ENCODE measurements at regions not wholly inside any gene's neighbourhood (a gene's known extent, or its start where the extent isn't known, plus 50 kb on each side); places are given as distances from the start of the nearest gene placed in this dataset.

DNA sequence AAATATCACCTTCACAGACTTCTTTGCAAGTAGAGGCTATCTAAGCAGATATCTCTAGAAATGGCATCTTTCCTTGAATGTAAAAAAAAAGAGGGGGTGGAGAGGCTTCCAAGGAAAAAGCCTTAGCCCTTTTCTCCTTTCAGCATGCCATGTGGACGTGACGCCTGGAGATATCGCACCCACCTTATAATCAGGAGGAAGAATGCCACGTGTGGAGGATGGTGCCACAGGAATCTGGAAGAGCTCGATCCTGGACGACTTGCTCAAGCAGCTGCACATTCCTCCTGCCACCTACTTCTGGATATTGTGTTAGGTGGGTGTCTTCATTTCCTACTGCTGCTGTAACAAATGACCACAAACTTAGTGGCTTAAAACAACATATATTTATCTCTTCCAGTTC is 203.6 kb downstream of the NUAK1 start:
- no peak for ATAC-seq
- TF ChIP-seq, protein P1, sequence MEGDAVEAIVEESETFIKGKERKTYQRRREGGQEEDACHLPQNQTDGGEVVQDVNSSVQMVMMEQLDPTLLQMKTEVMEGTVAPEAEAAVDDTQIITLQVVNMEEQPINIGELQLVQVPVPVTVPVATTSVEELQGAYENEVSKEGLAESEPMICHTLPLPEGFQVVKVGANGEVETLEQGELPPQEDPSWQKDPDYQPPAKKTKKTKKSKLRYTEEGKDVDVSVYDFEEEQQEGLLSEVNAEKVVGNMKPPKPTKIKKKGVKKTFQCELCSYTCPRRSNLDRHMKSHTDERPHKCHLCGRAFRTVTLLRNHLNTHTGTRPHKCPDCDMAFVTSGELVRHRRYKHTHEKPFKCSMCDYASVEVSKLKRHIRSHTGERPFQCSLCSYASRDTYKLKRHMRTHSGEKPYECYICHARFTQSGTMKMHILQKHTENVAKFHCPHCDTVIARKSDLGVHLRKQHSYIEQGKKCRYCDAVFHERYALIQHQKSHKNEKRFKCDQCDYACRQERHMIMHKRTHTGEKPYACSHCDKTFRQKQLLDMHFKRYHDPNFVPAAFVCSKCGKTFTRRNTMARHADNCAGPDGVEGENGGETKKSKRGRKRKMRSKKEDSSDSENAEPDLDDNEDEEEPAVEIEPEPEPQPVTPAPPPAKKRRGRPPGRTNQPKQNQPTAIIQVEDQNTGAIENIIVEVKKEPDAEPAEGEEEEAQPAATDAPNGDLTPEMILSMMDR (IDR thresholded peaks at IDR 0.05), result no peak

DNA sequence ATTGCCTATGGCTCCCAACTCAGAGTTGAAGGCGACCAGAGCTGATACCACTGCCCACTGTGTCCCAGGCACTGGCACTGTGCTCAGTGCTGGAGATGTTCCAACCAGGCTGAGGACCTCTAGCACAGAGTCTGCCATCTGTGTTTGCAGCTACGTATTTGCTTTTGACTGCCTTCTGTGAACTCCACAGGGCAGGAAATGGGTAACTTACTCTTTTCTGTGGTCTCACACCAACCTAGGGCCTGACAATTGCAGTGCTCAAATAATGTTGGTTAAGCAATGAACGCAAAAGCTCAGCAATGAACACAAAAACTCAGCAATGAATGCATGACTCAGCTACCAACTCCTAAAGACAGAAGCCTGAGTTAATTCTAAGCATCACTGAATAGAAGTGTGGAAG is 202.8 kb downstream of the NUAK1 start:
- Histone ChIP-seq H3K27me3 (no peaks in the 10 kb centered on the region), H3K4me1 (peaks cover 17% of the 10 kb centered on the region), H3K4me3 (no peak overlapping the region), H3K27ac (no peak overlapping the region), H3K9me3 (no peaks in the 10 kb centered on the region), H3K36me3 (no peaks in the 10 kb centered on the region)
- DNase-seq (no peak), ATAC-seq (no peak)
- intact Hi-C loops (cut with DNase I), result no loop called here
- TF ChIP-seq, protein P1 (IDR thresholded peaks at IDR 0.05), result no peak

More for the DNA sequence above, 203.6 kb downstream of the NUAK1 start:
- intact Hi-C loops (cut with DNase I), result no loop called here
- Histone ChIP-seq H3K27ac (no peak overlapping the region), H3K27me3 (no peaks in the 10 kb centered on the region), H3K4me1 (peaks cover 17% of the 10 kb centered on the region), H3K4me3 (no peak overlapping the region), H3K36me3 (no peaks in the 10 kb centered on the region), H3K9me3 (no peaks in the 10 kb centered on the region)
- no peak for DNase-seq

DNA sequence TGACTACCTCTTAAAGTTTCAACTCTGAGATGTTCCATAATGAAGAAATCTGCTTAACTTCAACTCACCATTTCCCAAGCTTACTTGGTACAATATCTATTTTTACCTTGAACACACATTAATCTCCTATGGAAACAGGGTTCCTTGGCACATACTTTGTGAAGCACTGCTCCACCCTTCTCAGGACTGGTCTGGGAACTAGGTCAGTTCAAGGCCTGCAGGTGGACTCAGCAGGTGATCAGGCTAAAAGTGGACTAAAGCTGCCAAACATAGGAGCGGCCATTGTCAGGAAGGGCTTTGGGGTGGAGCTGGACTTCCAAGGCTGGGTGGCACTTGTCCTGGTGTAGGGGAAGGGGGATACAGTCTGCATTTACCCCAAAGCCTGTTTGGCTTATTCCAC is 202.3 kb downstream of the NUAK1 start:
- no peaks in the 10 kb centered on the region for H3K36me3 ChIP-seq
- no peak for ATAC-seq
- H3K4me3 ChIP-seq, result no peak overlapping the region
- no peak for DNase-seq
- TF ChIP-seq, protein P1 (IDR thresholded peaks at IDR 0.05), result no peak
- intact Hi-C loops (cut with DNase I), result no loop called here
- H3K27me3 ChIP-seq, result no peaks in the 10 kb centered on the region
- no peaks in the 10 kb centered on the region for H3K9me3 ChIP-seq
- no peak overlapping the region for H3K27ac ChIP-seq
- H3K4me1 ChIP-seq, result peaks cover 17% of the 10 kb centered on the region

DNA sequence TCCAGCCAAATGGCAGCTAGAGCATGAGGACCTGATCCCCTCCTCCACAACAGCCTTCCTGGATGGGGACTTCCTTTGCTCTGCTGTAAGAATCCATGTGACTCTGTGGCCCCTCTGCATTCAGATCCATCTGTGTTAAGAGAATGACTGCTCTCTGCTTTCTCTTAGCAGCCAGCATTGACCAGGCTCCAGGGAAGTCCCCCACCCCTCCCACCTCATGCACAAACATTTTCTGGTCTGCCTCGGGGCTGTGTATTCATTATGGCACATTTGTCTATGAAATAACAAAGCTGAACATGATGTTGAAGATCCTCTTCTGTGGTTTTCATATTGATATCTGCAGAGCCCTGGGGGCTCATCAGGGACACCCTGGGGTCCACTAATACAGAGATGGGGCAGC is 201.7 kb downstream of the NUAK1 start:
- Histone ChIP-seq H3K27ac (no peak overlapping the region), H3K4me1 (peaks cover 17% of the 10 kb centered on the region), H3K27me3 (no peaks in the 10 kb centered on the region), H3K9me3 (no peaks in the 10 kb centered on the region), H3K4me3 (no peak overlapping the region), H3K36me3 (no peaks in the 10 kb centered on the region)
- ATAC-seq (no peak), DNase-seq (no peak)
- intact Hi-C loops (cut with DNase I), result no loop called here
- TF ChIP-seq, protein P1 (IDR thresholded peaks at IDR 0.05), result no peak

DNA sequence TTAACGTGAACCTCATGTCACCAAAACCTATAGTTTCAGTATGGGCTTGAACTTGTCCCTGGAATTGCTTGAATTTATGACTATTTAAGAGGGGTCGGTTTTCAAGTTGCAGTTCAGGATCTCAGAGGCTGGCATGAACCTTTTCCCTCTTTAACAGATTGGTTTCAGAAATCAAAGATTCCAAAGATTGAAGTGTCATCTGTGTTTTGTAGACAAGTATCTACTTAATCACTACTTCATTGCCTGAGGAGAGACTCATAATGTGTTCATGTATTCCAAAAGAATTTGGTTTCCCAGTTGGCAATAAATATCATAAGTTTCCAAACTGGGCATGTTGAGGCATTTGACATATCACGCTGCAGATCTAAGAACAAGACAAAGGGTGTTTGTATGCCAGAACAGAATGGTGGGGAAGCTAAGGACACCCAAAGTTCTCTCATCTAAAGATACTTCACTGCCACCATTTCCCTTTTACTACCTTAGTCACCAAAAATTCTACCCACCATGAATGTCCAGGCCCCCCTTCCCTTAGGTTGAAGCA is 199.5 kb downstream of the NUAK1 start:
- Histone ChIP-seq H3K4me1 (peaks cover 11% of the 10 kb centered on the region), H3K9me3 (no peaks in the 10 kb centered on the region), H3K4me3 (no peak overlapping the region), H3K27me3 (no peaks in the 10 kb centered on the region), H3K27ac (no peak overlapping the region), H3K36me3 (no peaks in the 10 kb centered on the region)
- ATAC-seq (no peak), DNase-seq (no peak)
- intact Hi-C loops (cut with DNase I), result no loop called here
- TF ChIP-seq, protein P1 (IDR thresholded peaks at IDR 0.05), result no peak

DNA sequence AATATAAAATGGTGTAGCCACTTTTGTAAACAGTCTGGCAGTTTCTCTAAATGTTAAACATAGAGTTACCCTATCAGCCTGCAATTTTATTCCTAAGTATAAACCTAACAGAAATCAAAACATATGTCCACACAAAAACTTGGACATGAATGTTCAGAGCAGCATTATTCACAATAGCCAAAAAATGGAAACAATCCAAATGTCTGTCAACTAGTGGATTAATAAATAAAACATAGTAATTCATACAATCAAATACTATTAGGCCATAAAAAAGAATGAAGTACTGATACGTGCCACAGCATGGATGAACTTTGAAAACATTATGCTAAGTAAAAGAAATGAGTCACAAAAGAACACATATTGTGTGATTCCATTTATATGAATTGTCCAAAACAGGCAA is 196.5 kb downstream of the NUAK1 start:
- Histone ChIP-seq H3K36me3 (no peaks in the 10 kb centered on the region), H3K4me3 (no peak overlapping the region), H3K27me3 (no peaks in the 10 kb centered on the region), H3K9me3 (no peaks in the 10 kb centered on the region), H3K27ac (no peak overlapping the region), H3K4me1 (no peaks in the 10 kb centered on the region)
- ATAC-seq, result no peak
- intact Hi-C loops (cut with DNase I), result no loop called here
- DNase-seq, result no peak
- TF ChIP-seq, protein P1 (IDR thresholded peaks at IDR 0.05), result no peak
